LNCaP clone FGC (cell line): ENCODE measurements at regions not wholly inside any gene's neighbourhood (a gene's known extent, or its start where the extent isn't known, plus 50 kb on each side); places are given as distances from the start of the nearest gene placed in this dataset.

Experiments used
- DNase-seq: peaks from one replicate; pipeline ENCODE4 v3.0.0-alpha.2; 2011; ENCODE audit warnings: low read depth
- H3K4me3 ChIP-seq: 2 replicates; pipeline ENCODE4 v1.5.1; 2011; ENCODE audit warnings: mild to moderate bottlenecking, low read depth, low read length, control low read depth
- TF ChIP-seq, protein P1 (sequence below): IDR thresholded peaks from 2 replicates; pipeline ENCODE4 v1.5.1; 2012; ENCODE audit warnings: mild to moderate bottlenecking; ENCODE audit not compliant: control insufficient read depth, insufficient read depth; ENCODE audit errors: extremely low read depth

DNA sequence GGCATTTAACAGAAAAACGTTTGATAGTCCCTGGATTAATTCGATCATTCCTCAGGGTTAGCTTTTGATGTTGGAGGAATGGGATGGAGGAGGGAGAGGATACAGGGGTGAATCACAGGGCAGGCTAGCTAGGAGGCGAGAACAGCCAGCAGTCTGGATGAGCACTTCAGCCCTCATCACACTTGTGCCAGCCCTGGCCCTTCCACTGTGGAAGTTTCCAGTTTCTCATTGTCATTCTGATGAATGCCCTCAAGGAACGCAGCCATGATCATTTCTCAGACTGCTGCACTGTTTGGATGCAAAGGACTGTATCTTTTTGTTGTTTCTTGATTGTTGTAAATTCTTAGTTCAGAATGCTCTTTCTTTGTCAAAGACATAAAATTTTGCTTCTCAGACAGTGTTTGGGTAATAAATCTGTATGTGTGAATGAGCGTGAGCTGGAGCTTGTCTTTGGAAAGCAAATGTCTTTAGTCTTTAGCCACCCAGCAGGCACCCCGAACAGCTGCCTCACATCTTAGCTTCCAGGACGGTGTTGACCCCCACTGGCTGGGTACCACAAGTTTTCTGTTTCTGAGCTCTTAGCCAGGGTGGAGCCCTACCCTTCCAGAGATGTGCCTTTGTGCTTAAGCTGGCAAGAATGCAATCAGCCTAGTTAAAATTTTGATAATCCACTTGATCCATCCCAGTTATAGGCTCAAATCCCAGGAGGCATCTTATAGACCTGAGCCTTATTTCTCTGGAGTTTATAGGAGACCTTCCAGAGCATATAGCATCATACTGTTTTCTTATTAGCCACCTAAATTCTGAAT is 121.1 kb downstream of the PDCD6IP start:
- no peak overlapping the region for H3K4me3 ChIP-seq
- DNase-seq: no peak
- TF ChIP-seq, protein P1, sequence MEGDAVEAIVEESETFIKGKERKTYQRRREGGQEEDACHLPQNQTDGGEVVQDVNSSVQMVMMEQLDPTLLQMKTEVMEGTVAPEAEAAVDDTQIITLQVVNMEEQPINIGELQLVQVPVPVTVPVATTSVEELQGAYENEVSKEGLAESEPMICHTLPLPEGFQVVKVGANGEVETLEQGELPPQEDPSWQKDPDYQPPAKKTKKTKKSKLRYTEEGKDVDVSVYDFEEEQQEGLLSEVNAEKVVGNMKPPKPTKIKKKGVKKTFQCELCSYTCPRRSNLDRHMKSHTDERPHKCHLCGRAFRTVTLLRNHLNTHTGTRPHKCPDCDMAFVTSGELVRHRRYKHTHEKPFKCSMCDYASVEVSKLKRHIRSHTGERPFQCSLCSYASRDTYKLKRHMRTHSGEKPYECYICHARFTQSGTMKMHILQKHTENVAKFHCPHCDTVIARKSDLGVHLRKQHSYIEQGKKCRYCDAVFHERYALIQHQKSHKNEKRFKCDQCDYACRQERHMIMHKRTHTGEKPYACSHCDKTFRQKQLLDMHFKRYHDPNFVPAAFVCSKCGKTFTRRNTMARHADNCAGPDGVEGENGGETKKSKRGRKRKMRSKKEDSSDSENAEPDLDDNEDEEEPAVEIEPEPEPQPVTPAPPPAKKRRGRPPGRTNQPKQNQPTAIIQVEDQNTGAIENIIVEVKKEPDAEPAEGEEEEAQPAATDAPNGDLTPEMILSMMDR: no peak

DNA sequence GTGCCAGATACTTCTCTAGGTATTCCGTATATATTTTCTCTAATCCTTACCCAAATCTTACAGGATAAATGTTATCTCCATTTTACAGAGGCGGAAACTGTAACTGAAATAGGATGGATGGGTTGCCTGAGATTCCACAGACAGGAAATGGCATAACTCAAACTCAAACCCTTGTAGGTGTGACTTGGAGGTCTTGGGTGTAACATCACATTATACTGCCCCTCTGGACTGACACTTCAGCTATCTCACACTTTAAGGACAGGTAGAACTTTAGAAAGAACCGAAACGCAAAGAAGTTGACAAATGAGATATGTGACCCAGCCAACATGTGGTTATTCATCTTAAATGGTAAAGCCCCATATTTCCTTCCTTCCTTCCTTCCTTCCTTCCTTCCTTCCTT is 122.1 kb downstream of the PDCD6IP start:
- DNase-seq: no peak
- TF ChIP-seq, protein P1: no peak
- H3K4me3 ChIP-seq: no peak overlapping the region

DNA sequence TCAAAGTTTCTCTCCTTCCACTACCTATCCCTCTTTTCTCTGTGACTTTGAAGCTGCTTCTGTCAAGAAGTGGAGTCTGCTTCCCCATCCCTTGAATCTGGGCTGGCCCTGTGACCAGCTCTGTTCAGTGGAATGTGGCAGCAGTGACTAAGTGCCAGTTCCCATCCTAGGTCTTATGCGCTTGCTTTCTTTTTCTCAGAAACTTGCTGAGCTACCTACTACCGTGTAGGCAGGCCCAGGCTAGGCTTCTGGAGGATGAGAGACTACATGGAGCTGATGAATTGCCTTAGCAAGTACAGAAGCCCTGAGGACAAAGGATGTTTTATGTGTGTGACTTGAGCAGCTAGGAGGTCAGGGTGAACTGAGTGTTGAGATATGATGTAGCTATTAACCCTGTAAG is 123.2 kb downstream of the PDCD6IP start:
- H3K4me3 ChIP-seq: no peak overlapping the region
- DNase-seq: no peak
- TF ChIP-seq, protein P1: no peak

DNA sequence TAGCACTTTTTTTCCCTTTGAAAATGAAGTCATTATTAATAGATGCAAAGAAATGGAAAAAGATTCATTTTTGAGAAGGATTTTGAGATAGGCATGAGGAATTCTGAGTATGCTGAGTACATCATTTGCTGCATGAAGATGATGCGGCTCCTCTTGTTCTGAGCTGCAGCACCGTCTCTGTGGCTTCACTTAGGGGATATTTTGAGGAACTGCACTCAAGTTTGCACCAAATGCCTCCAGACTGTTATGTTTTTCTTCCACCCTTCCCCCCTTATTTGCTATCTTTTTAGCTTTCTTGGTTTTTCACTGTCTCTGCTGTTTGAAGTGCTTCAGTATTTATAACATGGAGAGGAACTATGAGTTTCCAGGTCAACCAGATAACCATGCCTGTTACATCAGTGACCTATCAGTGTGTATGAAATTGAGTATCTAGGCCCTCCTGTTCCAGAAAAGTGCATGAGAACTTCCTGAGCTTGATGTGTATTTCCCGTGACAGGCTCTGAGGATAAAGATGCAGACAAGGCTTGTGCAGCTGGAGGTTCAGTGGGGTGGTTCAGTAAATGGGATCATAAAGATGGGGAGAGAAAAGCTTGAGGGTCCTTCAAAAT is 128.7 kb downstream of the PDCD6IP start:
- TF ChIP-seq, protein P1: no peak
- no peak for DNase-seq
- no peak overlapping the region for H3K4me3 ChIP-seq

DNA sequence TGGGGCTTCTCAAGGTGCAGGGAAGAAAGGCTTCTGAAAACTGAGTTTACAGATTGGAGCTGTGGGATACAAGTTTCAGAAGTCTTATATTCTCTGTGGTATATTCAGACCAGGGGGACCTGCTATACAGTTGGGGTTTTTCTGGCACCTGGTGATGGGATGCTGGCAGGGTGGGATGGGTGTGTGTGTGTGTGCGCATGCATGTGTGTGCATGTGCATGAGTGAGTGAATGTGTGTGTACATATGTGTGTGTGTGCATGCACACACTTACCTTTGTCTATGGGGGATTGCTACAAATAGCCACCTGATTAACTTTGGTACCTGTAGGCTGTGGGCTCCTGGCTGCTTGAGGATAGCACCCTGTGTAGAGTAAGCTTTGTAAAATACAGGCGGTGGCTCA is 131.4 kb downstream of the PDCD6IP start:
- DNase-seq: no peak
- TF ChIP-seq, protein P1: no peak

DNA sequence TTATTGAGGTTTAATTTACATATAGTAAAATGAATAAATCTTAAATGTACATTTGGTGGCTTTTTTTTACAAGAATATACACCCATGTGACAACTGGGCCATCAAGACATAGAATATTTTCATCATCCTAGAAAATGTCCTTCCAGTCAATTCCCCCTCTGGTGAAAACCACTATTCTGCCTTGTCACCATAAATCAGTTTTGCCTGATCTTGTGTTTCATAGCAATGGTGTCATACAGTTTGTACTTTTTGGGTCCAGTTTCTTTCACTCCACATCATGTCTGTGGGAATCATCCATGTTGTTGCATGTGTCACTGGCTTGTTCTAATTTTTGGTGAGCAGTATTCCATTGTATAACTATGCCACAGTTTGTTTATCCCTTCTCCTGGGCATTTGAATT is 133.1 kb downstream of the PDCD6IP start:
- DNase-seq: no peak
- H3K4me3 ChIP-seq: no peak overlapping the region
- TF ChIP-seq, protein P1: no peak

More for the DNA sequence above, 131.4 kb downstream of the PDCD6IP start:
- H3K4me3 ChIP-seq: no peak overlapping the region
